NCI-H1694 (cell line): ENCODE measurements at regions not wholly inside any gene's neighbourhood (a gene's known extent, or its start where the extent isn't known, plus 50 kb on each side); places are given as distances from the start of the nearest gene placed in this dataset.
"Not testable (repeated sequence)": the region's sequence is repeated elsewhere in the genome, so short reads cannot be mapped to it uniquely, and the experiment has no call there.

Source experiments
- DNase-seq: peaks from one replicate; lab custom pipeline; 2025; lab: John Stamatoyannopoulos, UW

GRCh38 chr9:100639854-100640253, 62.0 kb downstream of the CAVIN4 start:
- DNase-seq, result no peak

DNA sequence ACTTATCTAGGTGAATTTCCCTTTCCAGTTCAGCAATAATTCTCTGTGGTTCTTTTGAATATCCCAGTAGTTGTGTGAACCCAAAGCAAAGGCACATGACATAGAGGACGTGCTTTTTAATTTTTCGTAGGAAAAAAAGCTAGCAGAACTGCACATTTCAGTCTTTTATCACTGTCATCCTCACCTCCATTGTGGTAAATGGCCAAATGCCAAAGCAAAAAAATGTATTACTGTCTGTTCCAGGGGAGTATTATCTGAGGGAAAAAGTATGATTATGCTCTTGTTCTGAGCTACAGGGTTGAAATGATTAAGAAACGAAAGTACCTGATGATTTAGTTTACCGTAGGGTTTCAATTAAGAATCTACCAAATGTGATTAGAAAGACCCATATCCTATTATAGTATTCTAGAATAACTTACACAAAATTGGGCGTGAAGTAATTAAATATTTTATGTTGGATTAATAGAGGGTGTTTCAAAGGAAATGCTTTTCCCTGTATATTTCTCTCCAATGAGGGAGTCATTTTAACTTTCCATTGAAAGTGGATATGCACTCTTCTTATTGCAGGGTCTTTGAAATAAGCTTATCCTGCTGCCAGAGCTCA, 62.7 kb downstream of the CAVIN4 start:
- DNase-seq, result no peak

DNA sequence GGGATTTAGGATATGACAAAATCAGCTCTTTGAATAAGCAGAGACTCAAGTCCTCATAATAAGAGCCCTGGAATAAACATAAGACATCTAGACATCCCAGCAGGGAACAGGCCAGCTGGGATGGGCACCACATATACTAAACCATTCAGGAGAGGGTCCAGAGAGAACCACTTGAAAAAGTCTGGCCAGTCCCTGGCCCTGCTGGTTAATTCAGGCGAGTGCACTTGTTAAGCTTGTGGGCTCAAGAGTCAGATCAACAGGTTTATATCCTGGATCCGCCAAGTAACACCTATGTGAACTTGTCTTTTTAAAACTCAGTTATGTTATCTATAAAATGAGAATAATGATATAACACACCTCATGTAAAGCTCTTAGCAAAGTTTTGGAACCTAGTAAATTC, 63.3 kb downstream of the CAVIN4 start:
- no peak for DNase-seq

- no peak for DNase-seq
Measured at GRCh38 chr9:100652850-100653249, 75.0 kb downstream of the CAVIN4 start.

DNA sequence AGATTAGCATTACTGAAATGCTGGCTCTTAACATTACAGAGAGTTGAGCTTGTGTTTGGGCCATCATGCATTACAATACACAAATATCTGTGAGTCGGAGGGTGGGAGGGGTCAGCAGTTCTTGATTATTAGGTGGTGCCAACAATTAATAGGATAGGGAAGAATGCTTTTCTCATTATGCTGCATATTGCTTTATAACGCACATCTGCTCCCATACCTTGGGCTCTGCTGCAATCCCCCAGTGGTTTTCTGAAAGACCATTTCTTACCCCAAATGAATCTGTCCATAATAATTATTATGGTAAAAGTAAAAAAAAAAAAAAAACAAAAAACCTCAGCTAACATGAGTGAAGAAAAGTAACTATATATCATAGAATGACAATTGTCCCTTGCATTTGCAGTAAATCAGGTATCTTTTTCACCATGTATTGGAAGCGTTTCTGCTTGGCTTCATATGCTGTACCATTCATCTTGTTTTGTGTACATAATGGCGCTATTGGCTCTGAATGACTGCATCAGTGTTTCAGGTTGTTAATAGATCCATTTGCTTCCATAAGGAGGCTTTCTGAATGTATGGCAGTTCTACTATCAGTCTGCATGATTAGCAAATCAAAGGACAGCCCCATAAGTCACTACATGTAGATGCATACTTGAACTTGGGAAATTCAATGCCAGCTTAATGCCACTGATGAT, 75.9 kb downstream of the CAVIN4 start:
- no peak for DNase-seq

DNA sequence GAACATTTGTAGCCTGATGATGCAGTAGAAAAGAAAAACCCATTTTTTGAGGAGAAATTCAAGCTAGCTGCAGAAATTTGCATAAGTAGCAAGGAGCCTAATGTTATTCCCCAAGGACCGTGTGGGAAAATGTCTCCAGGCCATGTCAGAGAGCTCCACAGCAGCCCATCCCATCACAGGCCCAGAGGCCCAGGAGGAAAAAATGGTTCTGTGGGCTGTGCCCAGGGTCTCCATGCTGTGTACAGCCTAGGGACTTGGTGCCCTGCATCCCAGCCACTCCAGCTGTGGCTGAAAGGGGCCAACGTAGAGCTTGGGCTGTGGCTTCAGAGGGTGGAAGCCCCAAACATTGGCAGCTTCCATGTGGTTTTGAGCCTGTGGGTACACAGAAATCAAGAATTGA, 79.0 kb downstream of the CAVIN4 start:
- DNase-seq, result not testable (repeated sequence)

GRCh38 chr9:100661668-100662067, 83.8 kb downstream of the CAVIN4 start:
- DNase-seq, result no peak

- DNase-seq, result no peak
Measured at GRCh38 chr9:100662122-100662521, 84.2 kb downstream of the CAVIN4 start.

- DNase-seq, result no peak
Measured at GRCh38 chr9:100667448-100667847, 89.6 kb downstream of the CAVIN4 start.

DNA sequence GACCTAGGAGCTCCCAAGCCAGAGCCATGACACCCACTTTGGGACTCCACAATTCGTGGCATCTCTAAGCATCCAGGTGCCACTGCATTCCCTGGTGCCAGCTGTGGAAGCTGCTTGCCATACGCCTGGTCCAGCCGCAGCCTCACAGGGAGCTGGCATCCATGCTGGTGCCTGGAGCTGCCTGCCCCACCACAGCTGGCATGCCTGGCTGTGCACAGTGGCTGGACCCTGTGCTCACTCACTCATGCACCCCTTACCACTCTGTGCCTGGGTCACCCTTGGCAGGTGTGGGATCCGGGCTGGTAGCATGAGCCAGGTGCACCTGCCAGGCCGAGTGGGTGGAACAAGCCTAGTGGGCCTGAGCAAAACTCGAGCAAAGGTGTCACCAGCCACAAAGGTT, 90.1 kb downstream of the CAVIN4 start:
- no peak for DNase-seq

- DNase-seq, result no peak
Measured at GRCh38 chr9:100669968-100670367, 92.1 kb downstream of the CAVIN4 start.

DNA sequence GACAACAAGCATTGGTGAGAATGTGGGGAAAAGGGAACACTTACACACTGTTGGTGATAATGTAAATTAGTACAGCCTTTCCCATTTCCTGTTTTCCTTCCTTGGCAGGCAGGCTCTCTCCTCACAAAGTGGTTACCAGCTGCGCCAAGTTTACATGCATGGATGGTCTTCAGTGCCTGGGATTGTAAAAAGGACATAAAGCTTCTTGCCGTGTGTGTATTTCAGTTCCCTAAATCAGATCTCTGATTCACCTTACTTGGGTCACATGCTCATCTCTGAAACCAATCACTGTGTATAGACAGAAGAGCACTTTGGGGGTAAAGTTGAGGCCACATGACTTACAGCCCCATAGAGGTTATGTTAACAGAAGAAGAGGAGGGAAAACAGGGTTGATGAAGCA, 92.8 kb downstream of the CAVIN4 start:
- DNase-seq, result no peak

DNA sequence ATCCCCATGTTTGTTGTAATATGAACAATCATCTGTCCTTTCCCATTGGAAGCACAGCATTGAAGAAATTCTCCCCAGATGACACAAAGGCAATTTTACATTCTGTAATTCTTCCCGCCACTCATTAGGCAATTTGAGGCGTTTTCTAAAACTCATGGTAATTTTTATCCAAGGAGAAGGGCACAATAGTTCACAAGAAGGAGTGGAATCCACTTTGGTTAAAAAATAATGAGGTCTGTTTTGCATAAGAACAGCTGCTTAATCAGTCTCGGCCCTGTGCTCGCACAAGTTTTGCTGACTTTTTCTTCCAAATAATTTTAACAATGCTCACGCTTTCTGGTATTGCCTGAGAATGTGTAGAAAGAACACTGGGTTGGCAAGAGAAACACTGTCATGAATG, 94.0 kb downstream of the CAVIN4 start:
- DNase-seq, result no peak

GRCh38 chr9:100673249-100673648, 95.4 kb downstream of the CAVIN4 start:
- DNase-seq, result no peak

GRCh38 chr9:100674419-100675122, 96.7 kb downstream of the CAVIN4 start:
- peak; percentile 78 for DNase-seq

DNA sequence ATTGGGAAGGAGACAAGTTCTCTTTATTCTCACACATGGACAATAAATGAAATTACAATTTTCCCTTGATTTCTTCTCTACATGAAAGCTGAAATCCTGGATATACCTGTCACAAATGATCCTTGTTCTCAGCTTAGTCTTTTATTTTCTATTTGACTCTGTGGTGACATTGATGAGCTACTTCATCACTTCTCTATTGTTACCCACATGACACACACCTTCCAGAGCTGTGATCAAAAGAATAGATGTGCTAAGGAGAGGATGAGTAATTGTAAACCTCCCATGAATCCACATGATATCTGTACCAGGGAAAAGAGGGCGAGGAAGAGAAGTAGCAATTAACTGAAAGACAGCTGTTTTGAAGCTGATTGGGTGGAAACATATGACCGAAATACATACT, 102.0 kb downstream of the CAVIN4 start:
- DNase-seq, result no peak

- no peak for DNase-seq
Measured at GRCh38 chr9:100686420-100686819, 108.5 kb downstream of the CAVIN4 start.

GRCh38 chr9:100689635-100690034, 111.8 kb downstream of the CAVIN4 start:
- DNase-seq, result no peak

GRCh38 chr9:100690438-100690837, 112.6 kb downstream of the CAVIN4 start:
- DNase-seq, result no peak

DNA sequence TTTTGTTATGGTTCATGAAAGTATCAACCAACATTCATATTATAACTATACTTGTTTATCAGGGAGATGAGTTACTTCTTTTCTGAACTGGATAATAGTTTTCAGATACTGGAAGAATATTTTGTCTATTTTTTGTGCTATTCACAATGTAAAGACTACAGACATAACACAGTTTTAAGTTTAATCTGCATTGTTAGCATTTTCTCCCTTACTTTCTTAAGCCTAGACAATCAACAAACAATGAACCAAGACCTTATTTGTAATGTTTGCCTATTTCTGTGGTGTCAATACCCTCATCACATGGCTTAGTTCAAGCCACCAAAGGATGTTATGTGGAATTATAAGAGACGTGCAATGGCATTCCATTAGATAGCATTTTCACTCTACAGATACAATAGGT, 119.5 kb downstream of the CAVIN4 start:
- DNase-seq, result no peak

DNA sequence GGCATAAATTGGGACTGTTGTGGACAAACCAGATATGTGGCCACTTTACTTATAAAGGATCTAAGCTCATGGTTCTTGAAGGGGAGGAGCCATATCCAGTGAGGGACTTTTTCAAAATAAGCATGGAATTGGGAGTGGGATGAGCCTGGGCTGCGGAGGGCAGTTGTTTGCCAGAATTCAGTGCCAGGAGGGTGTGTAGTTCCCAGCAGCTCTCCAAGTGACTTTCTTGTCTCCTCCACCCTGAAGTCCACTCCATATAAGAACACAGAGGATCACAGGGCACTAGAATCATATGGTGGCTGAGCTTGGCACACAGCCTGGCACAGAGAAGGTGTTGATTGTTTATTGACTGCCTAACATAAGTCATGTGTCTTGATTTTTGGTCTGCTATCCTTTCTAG, 121.1 kb downstream of the CAVIN4 start:
- no peak for DNase-seq

DNA sequence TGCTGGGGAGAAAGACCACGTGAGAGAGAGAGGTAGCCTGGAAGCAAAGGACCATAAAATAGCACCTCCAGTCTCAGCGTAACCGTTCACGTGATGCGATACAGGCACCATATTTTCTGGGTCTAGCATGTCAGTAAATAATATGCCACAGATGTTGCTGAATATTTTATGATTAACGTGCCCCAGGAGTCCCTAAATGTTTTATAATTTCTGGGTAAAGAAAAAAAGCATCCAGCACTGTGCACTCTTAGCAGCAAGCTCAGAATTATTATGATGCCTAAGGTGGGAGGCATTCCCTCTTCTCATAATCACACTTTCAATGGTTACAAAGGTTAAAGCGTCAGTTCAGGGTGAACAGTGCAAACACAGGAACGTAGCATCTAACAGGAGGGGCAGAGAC, 121.8 kb downstream of the CAVIN4 start:
- no peak for DNase-seq

GRCh38 chr9:100700689-100701318, 122.9 kb downstream of the CAVIN4 start:
- DNase-seq, result peak; percentile 38
